CD14-positive monocyte (primary cell): ENCODE measurements at regions not wholly inside any gene's neighbourhood (a gene's known extent, or its start where the extent isn't known, plus 50 kb on each side); places are given as distances from the start of the nearest gene placed in this dataset.

Experiments
- DNase-seq, 3 donors: peaks; one replicate each; pipeline ENCODE4 v3.0.0-alpha.2; 2011 to 2022
- H2AFZ ChIP-seq: 2 replicates; pipeline ENCODE4 v1.6.0; 2012; ENCODE audit warnings: mild to moderate bottlenecking, low read depth, low read length, inconsistent platforms; ENCODE audit not compliant: insufficient read depth, poor library complexity, severe bottlenecking
- H3K27ac ChIP-seq, 2 donors: 1 replicate in 1 of 2; 2 replicates in 1 of 2; pipeline ENCODE4 v1.5.1; 2012 to 2013; ENCODE audit warnings: low read length in 2 of 2, control low read depth in 1 of 2, inconsistent platforms in 1 of 2, low read depth in 1 of 2, mild to moderate bottlenecking in 1 of 2
- H3K27me3 ChIP-seq, 2 donors: one replicate each; pipeline versions ENCODE4 v1.6.0 to v1.6.1; 2011 to 2013; ENCODE audit warnings: low read length in 2 of 2; ENCODE audit not compliant: control insufficient read depth in 2 of 2, insufficient read depth in 2 of 2
- H3K36me3 ChIP-seq, 2 donors: replicated peaks in 1 of 2; 1 replicate in 1 of 2; 2 replicates in 1 of 2; pipeline versions ENCODE4 v1.5.1 to v1.6.1; 2012 to 2013; ENCODE audit warnings: low read length in 2 of 2, control low read depth in 1 of 2, inconsistent platforms in 1 of 2, mild to moderate bottlenecking in 1 of 2; ENCODE audit not compliant: insufficient read depth in 2 of 2, control insufficient read depth in 1 of 2
- H3K4me1 ChIP-seq, 2 donors: 1 replicate in 1 of 2; 2 replicates in 1 of 2; pipeline versions ENCODE4 v1.5.1 to v1.6.1; 2012 to 2013; ENCODE audit warnings: low read length in 2 of 2, control low read depth in 1 of 2, inconsistent platforms in 1 of 2, mild to moderate bottlenecking in 1 of 2, moderate library complexity in 1 of 2; ENCODE audit not compliant: insufficient read depth in 2 of 2, control insufficient read depth in 1 of 2
- H3K4me2 ChIP-seq: replicated peaks from 2 replicates; pipeline ENCODE3; 2012; ENCODE audit warnings: low read length, moderate library complexity, mild to moderate bottlenecking; ENCODE audit not compliant: poor library complexity, severe bottlenecking; ENCODE audit errors: extremely low read depth
- H3K4me3 ChIP-seq, 3 experiments: fragments of 200-600 bp in 1 of 3; sonication (generic) in 1 of 3; replicated peaks in 1 of 3; 1 replicate in 2 of 3; 2 replicates in 1 of 3; pipeline ENCODE4 v1.5.1; 2011 to 2013; ENCODE audit warnings: low read length in 3 of 3, mild to moderate bottlenecking in 3 of 3, control low read depth in 2 of 3, low read depth in 2 of 3, inconsistent platforms in 1 of 3, moderate library complexity in 1 of 3
- H3K79me2 ChIP-seq: 2 replicates; pipeline ENCODE4 v1.6.0; 2012; ENCODE audit warnings: mild to moderate bottlenecking, control low read depth, inconsistent platforms, low read length, moderate library complexity; ENCODE audit not compliant: insufficient read depth
- H3K9ac ChIP-seq: 2 replicates; pipeline ENCODE4 v1.6.0; 2017; ENCODE audit warnings: low read length, mild to moderate bottlenecking; ENCODE audit not compliant: insufficient read depth, poor library complexity, severe bottlenecking
- H3K9me3 ChIP-seq, 2 donors: replicated peaks in 1 of 2; 1 replicate in 1 of 2; 2 replicates in 1 of 2; pipeline versions ENCODE4 v1.5.1 to v1.6.1; 2012 to 2013; ENCODE audit warnings: low read length in 2 of 2, control low read depth in 1 of 2; ENCODE audit not compliant: control insufficient read depth in 1 of 2, insufficient read depth in 1 of 2
- H4K20me1 ChIP-seq: 2 replicates; pipeline ENCODE4 v1.6.0; 2012; ENCODE audit warnings: mild to moderate bottlenecking, low read length, control low read depth, moderate library complexity; ENCODE audit not compliant: insufficient read depth
- H3K27ac Mint-ChIP-seq, 7 donors: one replicate each; pipeline ENCODE4 v1.8.0; 2020; ENCODE audit warnings: mild to moderate bottlenecking in 7 of 7, mixed read lengths in 7 of 7, moderate library complexity in 6 of 7, inconsistent platforms in 2 of 7
- H3K27me3 Mint-ChIP-seq, 3 donors: one replicate each; pipeline ENCODE4 v1.8.0; 2021 to 2022; ENCODE audit warnings: low read depth in 3 of 3, mild to moderate bottlenecking in 3 of 3, mixed read lengths in 3 of 3, moderate library complexity in 3 of 3, inconsistent platforms in 1 of 3
- H3K36me3 Mint-ChIP-seq, 2 donors: one replicate each; pipeline ENCODE4 v1.8.0; 2020; ENCODE audit warnings: mixed read lengths in 2 of 2, inconsistent platforms in 1 of 2, mild to moderate bottlenecking in 1 of 2
- H3K4me1 Mint-ChIP-seq: one replicate; pipeline ENCODE4 v1.8.0; 2020; ENCODE audit warnings: mild to moderate bottlenecking, mixed read lengths
- H3K4me3 Mint-ChIP-seq, 2 donors: one replicate each; pipeline ENCODE4 v1.8.0; 2020; ENCODE audit warnings: mild to moderate bottlenecking in 2 of 2, mixed read lengths in 2 of 2, moderate library complexity in 1 of 2
- H3K9me3 Mint-ChIP-seq, 7 donors: one replicate each; pipeline ENCODE4 v1.8.0; 2020 to 2022; ENCODE audit warnings: mixed read lengths in 7 of 7, mild to moderate bottlenecking in 6 of 7, moderate library complexity in 6 of 7, inconsistent platforms in 2 of 7
- WGBS: methylation state at CpG from one replicate; pipeline ENCODE4 v1.1.5; 2013; ENCODE audit warnings: missing lambda C conversion rate; ENCODE audit not compliant: insufficient coverage; 5-methylcytosine and 5-hydroxymethylcytosine counted together
- intact Hi-C, 2 donors: fragments of 100-400 bp; cut with micrococcal nuclease; formaldehyde crosslinking; loops; one replicate each; pipeline versions ENCODE4 v1.15.0 to v1.15.1; 2023
- TF ChIP-seq, protein P1 (sequence below): fragments of 200-600 bp; IDR thresholded peaks from one replicate; pipeline ENCODE4 v1.8.0; 2022; ENCODE audit warnings: antibody characterized with exemption, mild to moderate bottlenecking

GRCh38 chr2:23298551-23298950 is 86.4 kb upstream of the KLHL29 start:
- H3K4me3 Mint-ChIP-seq: no peak overlapping the region
- H3K79me2 ChIP-seq: no peaks in the 10 kb centered on the region
- WGBS: 95% methylated on average over 3 of the region's 6 CpGs
- H3K4me1 ChIP-seq: no peaks in the 10 kb centered on the region
- no peak for DNase-seq
- no peaks in the 10 kb centered on the region for H3K36me3 Mint-ChIP-seq
- no peak overlapping the region for H3K9ac ChIP-seq
- no peak overlapping the region for H3K4me3 ChIP-seq
- H3K4me2 ChIP-seq: no peak overlapping the region
- no peaks in the 10 kb centered on the region for H3K9me3 ChIP-seq
- H3K27ac ChIP-seq: no peak overlapping the region
- no peaks in the 10 kb centered on the region for H3K36me3 ChIP-seq
- peaks cover 0 to 7% (median 3%) of the 10 kb centered on the region in 3 donors for H3K27me3 Mint-ChIP-seq
- H3K9me3 Mint-ChIP-seq: peaks cover 0 to 6% (median 0%) of the 10 kb centered on the region in 7 donors
- no peaks in the 10 kb centered on the region for H3K27me3 ChIP-seq
- TF ChIP-seq, protein P1, sequence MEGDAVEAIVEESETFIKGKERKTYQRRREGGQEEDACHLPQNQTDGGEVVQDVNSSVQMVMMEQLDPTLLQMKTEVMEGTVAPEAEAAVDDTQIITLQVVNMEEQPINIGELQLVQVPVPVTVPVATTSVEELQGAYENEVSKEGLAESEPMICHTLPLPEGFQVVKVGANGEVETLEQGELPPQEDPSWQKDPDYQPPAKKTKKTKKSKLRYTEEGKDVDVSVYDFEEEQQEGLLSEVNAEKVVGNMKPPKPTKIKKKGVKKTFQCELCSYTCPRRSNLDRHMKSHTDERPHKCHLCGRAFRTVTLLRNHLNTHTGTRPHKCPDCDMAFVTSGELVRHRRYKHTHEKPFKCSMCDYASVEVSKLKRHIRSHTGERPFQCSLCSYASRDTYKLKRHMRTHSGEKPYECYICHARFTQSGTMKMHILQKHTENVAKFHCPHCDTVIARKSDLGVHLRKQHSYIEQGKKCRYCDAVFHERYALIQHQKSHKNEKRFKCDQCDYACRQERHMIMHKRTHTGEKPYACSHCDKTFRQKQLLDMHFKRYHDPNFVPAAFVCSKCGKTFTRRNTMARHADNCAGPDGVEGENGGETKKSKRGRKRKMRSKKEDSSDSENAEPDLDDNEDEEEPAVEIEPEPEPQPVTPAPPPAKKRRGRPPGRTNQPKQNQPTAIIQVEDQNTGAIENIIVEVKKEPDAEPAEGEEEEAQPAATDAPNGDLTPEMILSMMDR: no peak
- intact Hi-C loops: no loop called here
- H2AFZ ChIP-seq: no peak overlapping the region
- H4K20me1 ChIP-seq: no peaks in the 10 kb centered on the region
- H3K27ac Mint-ChIP-seq: no peak overlapping the region
- H3K4me1 Mint-ChIP-seq: peaks cover 4% of the 10 kb centered on the region

DNA sequence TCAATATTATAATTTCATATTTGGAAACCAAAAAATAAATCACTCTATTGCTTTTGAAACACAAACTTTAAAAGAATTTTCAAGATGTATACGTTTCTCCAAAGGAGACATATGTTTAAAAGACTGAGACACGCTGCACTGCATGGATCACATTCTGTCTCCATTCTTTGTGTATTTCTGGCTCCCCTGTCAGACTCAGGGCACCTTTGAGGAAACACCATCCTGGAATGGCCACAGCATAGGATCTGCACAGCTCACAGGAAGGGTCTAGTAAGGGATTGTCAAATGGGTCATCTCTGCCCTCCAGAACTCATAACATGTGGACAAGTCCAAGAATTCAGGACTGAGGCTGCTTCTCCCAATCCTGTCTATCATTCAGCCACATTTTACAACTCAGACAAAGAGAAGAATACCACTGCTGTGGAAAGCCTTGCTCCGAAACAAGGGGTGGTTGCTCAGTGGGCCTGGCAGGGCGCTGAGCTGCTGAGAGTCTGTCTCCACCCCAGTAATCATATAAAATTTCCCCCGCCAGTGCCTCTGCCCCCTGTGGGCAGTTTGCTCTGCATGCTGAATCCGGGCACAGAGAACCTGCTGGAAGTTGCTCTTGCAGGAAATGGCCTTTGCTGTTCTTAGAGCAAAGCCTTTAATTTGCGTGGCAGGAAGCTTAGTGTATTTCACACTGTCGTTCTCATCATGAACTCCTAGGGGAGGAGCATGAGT is 85.3 kb upstream of the KLHL29 start:
- no peaks in the 10 kb centered on the region for H3K79me2 ChIP-seq
- no peak overlapping the region for H3K4me2 ChIP-seq
- peaks cover 3% of the 10 kb centered on the region for H3K4me1 Mint-ChIP-seq
- peaks cover 0 to 7% (median 3%) of the 10 kb centered on the region in 3 donors for H3K27me3 Mint-ChIP-seq
- WGBS: 90% methylated on average over 4 of the region's 8 CpGs
- H3K36me3 ChIP-seq: no peaks in the 10 kb centered on the region
- no peak overlapping the region for H3K9ac ChIP-seq
- no peaks in the 10 kb centered on the region for H3K9me3 ChIP-seq
- H3K36me3 Mint-ChIP-seq: no peaks in the 10 kb centered on the region
- no peak for DNase-seq
- H3K27ac ChIP-seq: no peak overlapping the region
- H3K27me3 ChIP-seq: no peaks in the 10 kb centered on the region
- H3K4me3 ChIP-seq: no peak overlapping the region
- H3K4me1 ChIP-seq: no peaks in the 10 kb centered on the region
- H3K27ac Mint-ChIP-seq: no peak overlapping the region
- peaks cover 0 to 6% (median 0%) of the 10 kb centered on the region in 7 donors for H3K9me3 Mint-ChIP-seq
- intact Hi-C loops: no loop called here
- H2AFZ ChIP-seq: no peak overlapping the region
- no peak overlapping the region for H3K4me3 Mint-ChIP-seq
- TF ChIP-seq, protein P1: no peak
- H4K20me1 ChIP-seq: no peaks in the 10 kb centered on the region
